OCI-LY3 (cell line): ENCODE measurements at regions not wholly inside any gene's neighbourhood (a gene's known extent, or its start where the extent isn't known, plus 50 kb on each side); places are given as distances from the start of the nearest gene placed in this dataset.

Source experiments
- CTCF ChIP-seq: fragments of 200-600, 300-600 bp; sonication (generic); IDR thresholded peaks from 2 replicates; pipeline ENCODE4 v1.5.1; 2014; ENCODE audit warnings: antibody characterized with exemption, low read length, low read depth
- EZH2phosphoT487 ChIP-seq: fragments of 200-600 bp; shearing (Covaris generic); IDR thresholded peaks from 2 replicates; pipeline ENCODE4 v1.6.1; 2018; ENCODE audit warnings: antibody characterized with exemption, mixed run types, low read depth

- TF ChIP-seq CTCF, result no peak
- TF ChIP-seq EZH2phosphoT487, result no peak
Observed at GRCh38 chr1:50328552-50328951, 94.7 kb downstream of the DMRTA2 start.
